ENCODE measurements at regions not wholly inside any gene's neighbourhood (a gene's known extent, or its start where the extent isn't known, plus 50 kb on each side); places are given as distances from the start of the nearest gene placed in this dataset.

DNA sequence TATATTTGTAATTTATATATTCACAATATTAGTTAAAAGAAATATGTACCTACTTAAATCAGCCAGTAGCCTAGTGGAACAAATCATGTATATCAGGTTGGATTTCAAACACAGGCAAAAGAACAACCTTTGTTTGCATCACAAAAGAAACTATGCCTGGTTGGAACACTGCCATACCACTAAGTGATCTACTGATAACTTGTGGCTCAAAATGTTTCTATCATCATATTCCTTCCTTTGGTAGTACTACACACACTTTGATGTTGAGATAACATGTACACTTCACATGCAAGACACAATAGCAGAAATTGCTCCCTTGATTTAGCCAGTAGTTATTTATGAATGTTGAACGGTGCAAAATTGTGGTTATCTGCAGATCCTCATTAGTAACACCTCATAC lies 146.0 kb upstream of the GPC6 start:
- Histone ChIP-seq H3K4me3 (ENCODE audit: low read depth, low read length) (no peak overlapping the region), H3K27me3 (replicated peaks) (no peaks in the 10 kb centered on the region), H3K36me3 (replicated peaks) (no peaks in the 10 kb centered on the region), H3K27ac (no peak overlapping the region)
- DNase-seq: peak; percentile 79
- in situ Hi-C loops (cut with HindIII; ENCODE audit: low pct_ligation_motif_present, low sequenced_read_pairs): no loop called here
- TF ChIP-seq, protein P1, sequence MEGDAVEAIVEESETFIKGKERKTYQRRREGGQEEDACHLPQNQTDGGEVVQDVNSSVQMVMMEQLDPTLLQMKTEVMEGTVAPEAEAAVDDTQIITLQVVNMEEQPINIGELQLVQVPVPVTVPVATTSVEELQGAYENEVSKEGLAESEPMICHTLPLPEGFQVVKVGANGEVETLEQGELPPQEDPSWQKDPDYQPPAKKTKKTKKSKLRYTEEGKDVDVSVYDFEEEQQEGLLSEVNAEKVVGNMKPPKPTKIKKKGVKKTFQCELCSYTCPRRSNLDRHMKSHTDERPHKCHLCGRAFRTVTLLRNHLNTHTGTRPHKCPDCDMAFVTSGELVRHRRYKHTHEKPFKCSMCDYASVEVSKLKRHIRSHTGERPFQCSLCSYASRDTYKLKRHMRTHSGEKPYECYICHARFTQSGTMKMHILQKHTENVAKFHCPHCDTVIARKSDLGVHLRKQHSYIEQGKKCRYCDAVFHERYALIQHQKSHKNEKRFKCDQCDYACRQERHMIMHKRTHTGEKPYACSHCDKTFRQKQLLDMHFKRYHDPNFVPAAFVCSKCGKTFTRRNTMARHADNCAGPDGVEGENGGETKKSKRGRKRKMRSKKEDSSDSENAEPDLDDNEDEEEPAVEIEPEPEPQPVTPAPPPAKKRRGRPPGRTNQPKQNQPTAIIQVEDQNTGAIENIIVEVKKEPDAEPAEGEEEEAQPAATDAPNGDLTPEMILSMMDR (IDR thresholded peaks at IDR 0.05; ENCODE audit: low read depth, low read length, missing control alignments): no peak

DNA sequence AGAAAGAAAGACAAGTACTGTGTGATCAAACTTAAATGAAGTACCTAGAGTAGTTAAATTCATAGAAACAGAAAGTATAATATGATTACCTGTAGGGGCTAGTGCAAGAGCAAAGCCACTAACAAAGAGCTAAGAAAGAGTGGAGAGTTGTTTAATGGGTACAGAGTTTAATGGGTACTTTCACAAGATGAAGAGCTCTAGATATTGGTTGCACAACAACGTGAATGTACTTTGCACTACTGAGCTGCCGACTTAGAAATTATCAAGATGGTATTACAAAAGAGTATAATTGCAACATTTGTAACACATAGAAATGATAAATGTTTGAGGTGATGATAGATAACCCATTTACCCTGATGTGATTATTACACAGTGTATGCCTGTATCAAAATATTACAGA lies 140.3 kb upstream of the GPC6 start:
- Histone ChIP-seq H3K27me3 (replicated peaks) (no peaks in the 10 kb centered on the region), H3K36me3 (replicated peaks) (no peaks in the 10 kb centered on the region), H3K4me3 (ENCODE audit: low read depth, low read length) (no peak overlapping the region), H3K27ac (no peak overlapping the region)
- TF ChIP-seq, protein P1 (IDR thresholded peaks at IDR 0.05; ENCODE audit: low read depth, low read length, missing control alignments): no peak
- in situ Hi-C loops (cut with HindIII; ENCODE audit: low pct_ligation_motif_present, low sequenced_read_pairs): no loop called here
- no peak for DNase-seq

DNA sequence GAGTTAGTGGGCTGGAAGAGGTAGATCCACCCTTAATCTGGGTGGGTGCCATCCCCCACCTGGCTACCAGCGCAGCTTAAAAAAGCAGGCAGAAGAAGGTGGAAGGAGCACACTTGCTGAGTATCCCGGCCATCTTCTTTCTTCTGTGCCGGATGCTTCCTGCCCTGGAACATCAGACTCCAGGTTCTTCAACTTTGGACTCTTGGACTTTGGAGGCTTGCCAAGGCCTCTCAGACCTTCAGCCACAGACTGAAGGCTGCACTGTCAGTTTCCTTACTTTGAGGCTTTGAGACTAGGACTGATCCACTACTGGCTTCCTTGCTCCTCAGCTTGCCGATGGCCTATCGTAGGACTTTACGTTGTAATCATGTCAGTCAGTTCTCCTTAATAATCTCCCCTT lies 127.6 kb upstream of the GPC6 start:
- Histone ChIP-seq H3K27ac (no peak overlapping the region), H3K27me3 (replicated peaks) (no peaks in the 10 kb centered on the region), H3K36me3 (replicated peaks) (no peaks in the 10 kb centered on the region), H3K4me3 (ENCODE audit: low read depth, low read length) (no peak overlapping the region)
- in situ Hi-C loops (cut with HindIII; ENCODE audit: low pct_ligation_motif_present, low sequenced_read_pairs): no loop called here
- TF ChIP-seq, protein P1 (IDR thresholded peaks at IDR 0.05; ENCODE audit: low read depth, low read length, missing control alignments): no peak
- no peak for DNase-seq

DNA sequence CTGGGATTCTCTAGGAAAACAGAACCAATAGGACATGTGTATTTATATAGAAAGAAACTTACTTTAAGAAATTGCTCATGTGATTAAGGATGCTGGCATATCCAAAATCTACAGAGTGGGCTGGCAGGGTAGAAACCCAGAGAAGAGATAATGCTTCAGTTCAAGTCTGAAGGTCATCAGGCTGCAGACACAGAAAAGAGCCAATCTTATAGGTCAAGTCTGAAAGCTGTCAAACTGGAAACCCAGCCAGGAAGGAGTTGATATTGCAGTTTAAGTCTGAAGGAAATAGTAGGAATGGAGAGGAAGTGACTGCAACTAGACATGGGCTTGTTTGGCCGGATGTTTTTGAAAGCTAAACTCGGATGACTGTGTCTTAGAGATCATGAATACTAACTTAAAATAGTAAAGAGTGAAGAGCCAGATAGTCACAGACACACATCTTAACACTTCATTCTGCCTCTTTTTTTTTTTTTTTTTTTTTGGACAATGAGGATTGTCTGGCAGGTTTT lies 125.3 kb upstream of the GPC6 start:
- Histone ChIP-seq H3K4me3 (ENCODE audit: low read depth, low read length) (no peak overlapping the region), H3K36me3 (replicated peaks) (no peaks in the 10 kb centered on the region), H3K27me3 (replicated peaks) (no peaks in the 10 kb centered on the region), H3K27ac (no peak overlapping the region)
- TF ChIP-seq, protein P1 (IDR thresholded peaks at IDR 0.05; ENCODE audit: low read depth, low read length, missing control alignments): no peak
- in situ Hi-C loops (cut with HindIII; ENCODE audit: low pct_ligation_motif_present, low sequenced_read_pairs): no loop called here
- no peak for DNase-seq

DNA sequence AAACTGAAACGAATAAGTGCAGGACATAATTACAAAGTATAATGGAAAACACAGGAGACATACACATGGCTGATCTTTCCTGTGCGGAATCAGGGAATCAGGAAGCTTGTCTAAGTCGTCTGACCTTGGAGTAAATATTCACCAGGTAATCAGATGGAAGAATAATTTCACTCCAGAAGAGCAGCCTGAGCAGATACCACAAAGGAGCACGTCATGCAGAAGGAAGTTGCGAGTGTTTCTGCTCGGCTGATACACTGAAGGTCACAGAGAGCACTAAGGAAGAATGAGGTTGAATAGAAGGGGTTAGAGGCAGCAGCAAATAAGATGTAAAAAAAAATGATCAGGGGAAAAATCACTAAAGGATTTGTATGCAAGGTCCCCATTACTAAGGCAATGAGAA lies 122.3 kb upstream of the GPC6 start:
- in situ Hi-C loops (cut with HindIII; ENCODE audit: low pct_ligation_motif_present, low sequenced_read_pairs): no loop called here
- H3K27ac ChIP-seq: no peak overlapping the region
- TF ChIP-seq, protein P1 (IDR thresholded peaks at IDR 0.05; ENCODE audit: low read depth, low read length, missing control alignments): no peak
- no peak for DNase-seq
- H3K27me3 ChIP-seq (replicated peaks): no peaks in the 10 kb centered on the region
- no peaks in the 10 kb centered on the region for H3K36me3 ChIP-seq (replicated peaks)
- H3K4me3 ChIP-seq (ENCODE audit: low read depth, low read length): no peak overlapping the region

DNA sequence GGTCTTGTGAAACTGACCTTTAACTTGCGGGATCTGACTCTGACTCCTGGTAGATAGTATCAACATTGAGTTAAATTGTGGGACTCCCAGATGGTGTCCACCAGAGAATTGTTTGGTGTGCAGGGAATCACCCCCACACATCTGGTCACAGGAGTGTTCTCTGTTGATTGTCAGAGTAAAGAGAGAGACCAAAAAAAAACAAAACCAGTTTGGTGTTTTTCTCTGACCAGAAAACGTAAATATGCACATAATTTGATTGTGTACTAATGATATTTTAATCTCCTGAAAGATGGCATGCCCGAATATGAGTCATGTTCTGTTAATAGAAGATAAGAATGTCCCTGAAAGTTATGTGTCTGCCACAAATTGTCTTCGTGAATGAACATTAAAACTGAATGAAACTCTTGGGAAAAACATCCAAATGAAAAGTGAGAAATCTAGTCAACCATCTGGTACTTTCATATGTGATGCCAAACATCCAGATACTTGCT lies 118.5 kb upstream of the GPC6 start:
- Histone ChIP-seq H3K27me3 (replicated peaks) (no peaks in the 10 kb centered on the region), H3K27ac (no peak overlapping the region), H3K4me3 (ENCODE audit: low read depth, low read length) (no peak overlapping the region), H3K36me3 (replicated peaks) (no peaks in the 10 kb centered on the region)
- no peak for DNase-seq
- TF ChIP-seq, protein P1 (IDR thresholded peaks at IDR 0.05; ENCODE audit: low read depth, low read length, missing control alignments): no peak
- in situ Hi-C loops (cut with HindIII; ENCODE audit: low pct_ligation_motif_present, low sequenced_read_pairs): no loop called here

Data from brain microvascular endothelial cell (primary cell).